GM10248 (cell line): ENCODE measurements at regions not wholly inside any gene's neighbourhood (a gene's known extent, or its start where the extent isn't known, plus 50 kb on each side); places are given as distances from the start of the nearest gene placed in this dataset.

ENCODE experiments used
- CTCF ChIA-PET: fragments of 300-600 bp; sonication (Branson Sonifier 250); formaldehyde crosslinking; extraction: SDS; loops from one replicate; lab custom pipeline; 2021; ENCODE audit warnings: antibody characterized with exemption; lab: Yijun Ruan, JAX
- POLR2A ChIA-PET: fragments of 350-650 bp; sonication (Branson Sonifier 250); formaldehyde crosslinking; extraction: SDS; loops from one replicate; lab custom pipeline; 2020; ENCODE audit warnings: antibody characterized with exemption; lab: Yijun Ruan, JAX
- DNase-seq: peaks from one replicate; pipeline ENCODE4 v3.0.0; 2012; ENCODE audit errors: extremely low spot score
- TF ChIP-seq, protein P1 (sequence below): IDR thresholded peaks from 2 replicates; pipeline ENCODE4 v1.5.1; 2012; ENCODE audit warnings: mild to moderate bottlenecking, low read depth; ENCODE audit errors: extremely low read depth, missing control alignments, control extremely low read depth

DNA sequence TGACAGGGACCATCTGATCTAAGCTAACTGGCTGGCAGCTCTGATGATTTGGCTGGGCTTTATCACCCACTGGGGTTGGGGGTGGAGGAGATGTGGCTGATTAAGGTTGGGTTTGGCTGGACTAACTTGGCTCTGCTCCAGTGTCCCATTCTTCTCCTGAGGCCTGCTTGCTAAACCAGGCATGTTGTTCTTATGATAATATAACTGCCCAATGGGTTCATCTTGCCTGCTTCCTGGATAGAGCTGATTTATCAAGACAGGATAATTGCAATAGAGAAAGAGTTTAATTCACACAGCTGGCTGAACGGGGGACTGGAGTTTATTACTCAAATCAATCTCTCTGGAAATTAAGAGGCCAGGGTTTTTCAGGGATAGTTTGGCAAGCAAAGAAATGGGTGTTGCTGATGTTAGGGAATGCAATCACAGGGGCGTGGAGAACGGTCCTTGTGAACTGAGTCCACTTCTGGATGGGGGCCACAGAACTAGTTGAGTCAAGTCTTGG lies 150.4 kb downstream of the PTH2R start:
- no peak for DNase-seq
- POLR2A ChIA-PET = no interaction called here

DNA sequence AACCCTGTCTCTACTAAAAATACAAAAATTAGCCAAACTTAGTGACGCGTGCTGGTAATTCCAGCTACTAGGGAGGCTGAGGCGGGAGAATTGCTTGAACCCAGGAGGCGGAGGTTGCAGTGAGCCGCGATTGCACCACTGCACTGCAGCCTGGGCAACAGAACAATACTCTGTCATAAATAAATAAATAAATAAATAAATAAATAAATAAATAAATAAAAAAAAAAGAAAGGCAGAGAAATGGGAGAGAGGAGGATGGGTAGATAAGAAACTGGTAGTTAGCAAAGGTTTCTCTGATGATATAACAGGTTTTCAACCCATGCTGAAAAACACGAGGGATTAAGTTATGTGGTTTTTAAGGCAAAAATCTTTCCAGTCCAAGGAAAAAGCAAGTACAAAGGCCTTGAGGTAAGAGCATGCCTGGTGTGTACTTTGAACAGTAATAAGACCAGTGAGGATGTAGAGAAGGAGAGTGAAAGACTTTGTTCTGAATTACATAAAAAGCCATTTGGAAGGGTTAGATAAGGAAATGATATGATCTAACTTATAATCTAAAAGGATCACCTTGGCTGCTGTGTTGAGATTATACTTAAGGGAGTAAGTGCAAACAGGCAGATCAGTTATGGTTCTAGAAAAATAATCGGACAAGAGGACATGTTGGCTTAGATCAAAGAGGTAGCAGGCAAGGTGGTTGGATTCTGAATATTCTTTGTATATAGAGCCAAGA lies 159.3 kb downstream of the PTH2R start:
- TF ChIP-seq, protein P1, sequence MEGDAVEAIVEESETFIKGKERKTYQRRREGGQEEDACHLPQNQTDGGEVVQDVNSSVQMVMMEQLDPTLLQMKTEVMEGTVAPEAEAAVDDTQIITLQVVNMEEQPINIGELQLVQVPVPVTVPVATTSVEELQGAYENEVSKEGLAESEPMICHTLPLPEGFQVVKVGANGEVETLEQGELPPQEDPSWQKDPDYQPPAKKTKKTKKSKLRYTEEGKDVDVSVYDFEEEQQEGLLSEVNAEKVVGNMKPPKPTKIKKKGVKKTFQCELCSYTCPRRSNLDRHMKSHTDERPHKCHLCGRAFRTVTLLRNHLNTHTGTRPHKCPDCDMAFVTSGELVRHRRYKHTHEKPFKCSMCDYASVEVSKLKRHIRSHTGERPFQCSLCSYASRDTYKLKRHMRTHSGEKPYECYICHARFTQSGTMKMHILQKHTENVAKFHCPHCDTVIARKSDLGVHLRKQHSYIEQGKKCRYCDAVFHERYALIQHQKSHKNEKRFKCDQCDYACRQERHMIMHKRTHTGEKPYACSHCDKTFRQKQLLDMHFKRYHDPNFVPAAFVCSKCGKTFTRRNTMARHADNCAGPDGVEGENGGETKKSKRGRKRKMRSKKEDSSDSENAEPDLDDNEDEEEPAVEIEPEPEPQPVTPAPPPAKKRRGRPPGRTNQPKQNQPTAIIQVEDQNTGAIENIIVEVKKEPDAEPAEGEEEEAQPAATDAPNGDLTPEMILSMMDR = no peak
- ChIA-PET CTCF (no interaction called here), POLR2A (no interaction called here)
- no peak for DNase-seq

More for the DNA sequence above, 150.4 kb downstream of the PTH2R start:
- CTCF ChIA-PET = interaction anchor here (0.8 to 1.7 kb wide), 3 partner anchors 11 to 61 kb away, joined by 3 to 6 read pairs (median 4); no protein-coding TSS in a partner anchor
- TF ChIP-seq, protein P1 = no peak

DNA sequence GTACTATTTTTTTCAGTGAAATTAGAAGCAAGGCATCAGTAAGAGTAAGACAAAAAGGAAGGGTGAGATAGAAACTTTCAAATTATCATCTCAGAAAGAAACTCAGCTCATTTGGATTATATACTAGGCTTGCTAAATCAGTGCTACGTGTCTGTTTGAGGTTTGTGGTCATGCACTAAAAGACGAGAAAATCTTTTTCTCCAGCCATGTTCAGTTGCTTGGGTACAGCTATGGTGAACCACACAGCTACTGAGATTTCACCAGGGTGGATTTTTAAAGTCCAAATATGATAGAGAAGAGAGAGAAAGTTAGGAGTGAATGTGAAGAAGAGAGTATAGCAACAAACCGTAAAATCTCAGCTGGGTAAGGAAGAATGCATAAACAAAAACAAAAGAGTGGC lies 161.6 kb downstream of the PTH2R start:
- TF ChIP-seq, protein P1 = no peak
- no peak for DNase-seq
- POLR2A ChIA-PET = no interaction called here
- CTCF ChIA-PET = interaction anchor here (1.1 to 1.8 kb wide), 2 partner anchors 11 to 25 kb away, joined by 4 read pairs; no protein-coding TSS in a partner anchor

DNA sequence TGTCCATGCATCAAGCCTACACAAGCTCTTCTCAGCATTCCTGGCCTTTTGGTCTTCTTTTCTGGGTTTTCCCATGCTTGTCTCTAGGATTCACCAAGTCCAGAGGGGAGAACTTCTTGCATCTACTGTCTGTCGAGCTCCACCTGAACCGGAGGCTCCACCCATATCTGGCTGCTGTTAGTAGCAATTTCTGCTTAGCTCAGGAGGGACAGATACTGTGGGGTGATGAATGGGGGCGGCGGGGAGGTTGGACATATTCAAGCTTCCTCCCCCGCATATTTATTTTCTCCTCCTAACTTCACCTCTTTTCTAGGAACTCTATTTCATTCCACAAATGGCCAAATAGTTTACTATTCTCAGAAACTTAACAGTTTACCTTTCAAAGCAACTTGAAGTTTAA lies 163.5 kb downstream of the PTH2R start:
- CTCF ChIA-PET = interaction anchor here (0.8 to 1.8 kb wide), 3 partner anchors 10 to 27 kb away, joined by 3 to 4 read pairs (median 3); no protein-coding TSS in a partner anchor

DNA sequence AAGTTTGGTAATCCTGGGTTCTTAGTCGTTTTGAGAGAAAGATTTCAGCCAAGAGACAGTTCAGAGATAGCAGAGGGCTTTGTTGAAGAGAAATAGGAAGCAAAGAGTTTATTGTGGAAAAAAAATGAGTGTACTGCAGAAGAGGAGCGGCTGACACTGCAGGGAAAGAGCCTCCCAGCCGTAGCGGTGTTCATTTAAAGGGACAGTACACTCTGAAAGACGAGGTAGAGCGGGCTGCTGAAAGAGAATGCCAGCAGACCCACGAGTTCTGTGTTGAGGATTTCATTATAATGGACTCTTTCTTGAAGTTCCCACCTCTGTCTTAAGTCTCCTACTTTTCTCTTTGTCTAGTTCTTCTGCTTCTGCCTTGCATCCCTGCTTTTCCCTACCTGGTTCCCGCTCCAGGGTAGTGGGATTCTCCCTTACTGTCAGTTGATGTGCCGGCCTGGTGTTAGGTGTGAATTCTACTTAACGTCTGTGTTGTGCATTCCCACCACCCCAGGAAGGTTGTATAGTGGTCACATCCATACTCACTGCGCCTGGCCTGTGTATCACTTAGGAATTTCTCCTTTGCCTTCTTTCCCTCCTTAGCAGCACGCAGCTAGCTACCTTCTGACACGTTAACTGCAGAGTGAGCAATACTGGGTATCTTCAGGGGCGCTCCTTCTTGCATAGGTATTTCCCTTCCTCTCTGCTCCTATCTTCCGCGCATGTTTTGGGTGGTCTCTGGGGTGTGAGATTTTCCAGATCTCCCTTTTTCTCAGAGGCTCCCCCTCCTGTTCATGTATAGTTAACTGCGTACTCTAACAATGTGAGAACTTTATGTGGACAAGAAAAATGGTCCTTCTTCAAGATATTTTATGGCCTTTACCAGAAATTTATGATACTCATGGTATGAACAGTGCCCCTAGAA lies 164.5 kb downstream of the PTH2R start:
- DNase-seq = no peak
- CTCF ChIA-PET = no interaction called here
- TF ChIP-seq, protein P1 = no peak
- POLR2A ChIA-PET = no interaction called here

More for the DNA sequence above, 163.5 kb downstream of the PTH2R start:
- no peak for DNase-seq
- TF ChIP-seq, protein P1 = no peak
- POLR2A ChIA-PET = no interaction called here

DNA sequence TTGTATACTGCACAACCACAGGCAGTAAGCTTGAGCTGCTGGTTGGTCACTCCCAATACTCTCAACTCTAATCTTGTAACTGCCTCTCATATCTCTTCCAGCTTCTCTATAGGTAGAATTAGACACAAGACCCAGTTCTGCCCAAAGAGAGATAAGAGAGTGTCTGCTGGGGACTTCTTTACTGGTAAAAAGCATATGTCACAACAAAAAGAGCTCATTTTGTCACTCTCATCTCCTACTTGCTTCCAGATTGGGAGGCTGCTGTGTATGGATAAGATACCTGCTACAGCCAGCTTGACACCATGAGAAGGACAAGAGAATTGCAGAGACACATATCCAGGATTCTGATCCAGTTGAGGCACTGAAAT lies 165.2 kb downstream of the PTH2R start:
- CTCF ChIA-PET = no interaction called here
- POLR2A ChIA-PET = no interaction called here
- no peak for DNase-seq
- TF ChIP-seq, protein P1 = no peak
